Mesothelial cell of epicardium (in vitro differentiated cells): ENCODE measurements at regions not wholly inside any gene's neighbourhood (a gene's known extent, or its start where the extent isn't known, plus 50 kb on each side); places are given as distances from the start of the nearest gene placed in this dataset.

Source experiments
- DNase-seq, 2 experiments: peaks; one replicate each; pipeline ENCODE4 v3.0.0; 2021; ENCODE audit warnings: low spot score in 2 of 2; ENCODE audit not compliant: unreplicated experiment in 2 of 2
- H3K27ac Mint-ChIP-seq: 2 replicates; pipeline ENCODE4 v1.8.0; 2021; ENCODE audit warnings: mixed read lengths
- H3K27me3 Mint-ChIP-seq: 2 replicates; pipeline ENCODE4 v1.8.0; 2021; ENCODE audit warnings: low read depth, mixed read lengths
- H3K36me3 Mint-ChIP-seq: 2 replicates; pipeline ENCODE4 v1.8.0; 2021; ENCODE audit warnings: mixed read lengths
- H3K4me1 Mint-ChIP-seq: 2 replicates; pipeline ENCODE4 v1.8.0; 2021; ENCODE audit warnings: mixed read lengths
- H3K4me3 Mint-ChIP-seq: 2 replicates; pipeline ENCODE4 v1.8.0; 2021; ENCODE audit warnings: mild to moderate bottlenecking, moderate library complexity, mixed read lengths
- H3K9me3 Mint-ChIP-seq: 2 replicates; pipeline ENCODE4 v1.8.0; 2021; ENCODE audit warnings: mixed read lengths
- TF ChIP-seq, protein P1 (sequence below): fragments of 200-600 bp; sonication (generic); IDR thresholded peaks from one replicate; pipeline ENCODE4 v1.5.0; 2021; ENCODE audit warnings: antibody characterized with exemption; ENCODE audit not compliant: unreplicated experiment

DNA sequence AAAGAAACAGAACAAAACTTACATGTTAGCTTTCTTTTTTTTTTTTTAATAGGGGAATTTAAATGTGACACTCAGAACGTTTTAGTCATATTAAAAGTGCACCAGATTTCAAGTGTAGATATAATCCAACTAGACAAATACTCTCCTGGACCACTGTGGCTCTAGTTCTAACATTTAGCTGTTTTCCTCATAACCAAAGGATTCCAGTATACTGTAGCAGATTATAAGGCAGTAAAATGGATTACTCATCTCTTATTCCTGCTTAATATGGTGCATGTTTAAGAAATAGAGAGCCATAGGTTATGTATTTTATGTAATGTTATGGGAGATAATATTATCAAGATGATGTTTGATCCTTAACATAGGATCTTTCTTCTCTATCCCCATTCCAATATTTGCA lies 1339.5 kb upstream of the AGA start:
- no peaks in the 10 kb centered on the region for H3K27me3 Mint-ChIP-seq
- no peak overlapping the region for H3K27ac Mint-ChIP-seq
- TF ChIP-seq, protein P1, sequence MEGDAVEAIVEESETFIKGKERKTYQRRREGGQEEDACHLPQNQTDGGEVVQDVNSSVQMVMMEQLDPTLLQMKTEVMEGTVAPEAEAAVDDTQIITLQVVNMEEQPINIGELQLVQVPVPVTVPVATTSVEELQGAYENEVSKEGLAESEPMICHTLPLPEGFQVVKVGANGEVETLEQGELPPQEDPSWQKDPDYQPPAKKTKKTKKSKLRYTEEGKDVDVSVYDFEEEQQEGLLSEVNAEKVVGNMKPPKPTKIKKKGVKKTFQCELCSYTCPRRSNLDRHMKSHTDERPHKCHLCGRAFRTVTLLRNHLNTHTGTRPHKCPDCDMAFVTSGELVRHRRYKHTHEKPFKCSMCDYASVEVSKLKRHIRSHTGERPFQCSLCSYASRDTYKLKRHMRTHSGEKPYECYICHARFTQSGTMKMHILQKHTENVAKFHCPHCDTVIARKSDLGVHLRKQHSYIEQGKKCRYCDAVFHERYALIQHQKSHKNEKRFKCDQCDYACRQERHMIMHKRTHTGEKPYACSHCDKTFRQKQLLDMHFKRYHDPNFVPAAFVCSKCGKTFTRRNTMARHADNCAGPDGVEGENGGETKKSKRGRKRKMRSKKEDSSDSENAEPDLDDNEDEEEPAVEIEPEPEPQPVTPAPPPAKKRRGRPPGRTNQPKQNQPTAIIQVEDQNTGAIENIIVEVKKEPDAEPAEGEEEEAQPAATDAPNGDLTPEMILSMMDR: no peak
- DNase-seq: no peak
- H3K36me3 Mint-ChIP-seq: no peaks in the 10 kb centered on the region
- peaks cover 5% of the 10 kb centered on the region for H3K4me1 Mint-ChIP-seq
- no peaks in the 10 kb centered on the region for H3K9me3 Mint-ChIP-seq
- no peak overlapping the region for H3K4me3 Mint-ChIP-seq

- DNase-seq: no peak
- H3K36me3 Mint-ChIP-seq: no peaks in the 10 kb centered on the region
- H3K4me3 Mint-ChIP-seq: no peak overlapping the region
- no peaks in the 10 kb centered on the region for H3K27me3 Mint-ChIP-seq
- H3K9me3 Mint-ChIP-seq: no peaks in the 10 kb centered on the region
- H3K27ac Mint-ChIP-seq: no peak overlapping the region
- peaks cover 5% of the 10 kb centered on the region for H3K4me1 Mint-ChIP-seq
- TF ChIP-seq, protein P1: no peak
Observed at GRCh38 chr4:178784491-178784890, 1342.3 kb upstream of the AGA start.

DNA sequence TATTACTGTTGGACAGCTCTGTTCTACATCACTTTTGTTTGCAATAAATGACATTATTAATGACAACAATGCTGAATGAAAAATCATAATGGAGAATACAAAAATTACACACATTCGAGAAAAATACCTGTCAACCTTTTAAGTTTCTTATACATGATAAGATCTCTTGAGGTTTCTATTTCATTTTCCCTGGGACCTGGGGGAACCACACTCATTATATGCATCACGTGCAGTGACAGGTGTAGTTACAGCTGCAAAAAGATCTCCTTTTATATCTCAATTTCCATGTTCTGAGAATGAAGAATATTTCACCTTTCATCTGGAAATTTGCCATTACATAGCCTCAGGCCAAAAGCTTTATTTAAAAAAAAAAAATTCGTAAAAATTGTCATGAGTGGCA lies 1347.0 kb upstream of the AGA start:
- Mint-ChIP-seq H3K36me3 (no peaks in the 10 kb centered on the region), H3K27me3 (no peaks in the 10 kb centered on the region), H3K4me1 (peaks cover 5% of the 10 kb centered on the region), H3K9me3 (no peaks in the 10 kb centered on the region), H3K4me3 (no peak overlapping the region), H3K27ac (no peak overlapping the region)
- TF ChIP-seq, protein P1: no peak
- no peak for DNase-seq

DNA sequence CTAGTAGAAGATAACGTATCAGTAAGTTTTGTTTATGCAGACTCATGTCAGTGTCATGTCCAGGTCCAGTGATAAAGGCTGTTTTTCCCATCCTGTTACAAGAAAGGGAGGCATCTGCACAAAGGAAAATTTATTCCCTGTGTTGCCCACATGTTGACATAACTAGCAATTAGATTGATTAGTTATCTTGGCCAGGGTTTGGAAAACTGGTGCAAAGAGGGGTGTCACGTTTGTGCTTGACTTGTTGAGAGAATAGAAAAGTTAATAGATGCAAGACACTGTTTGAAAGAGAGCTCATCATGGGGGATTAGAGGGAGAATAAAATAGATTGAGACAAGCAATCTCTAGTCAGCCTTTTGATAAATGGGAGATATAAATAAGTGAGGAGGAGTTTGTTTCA lies 1357.0 kb upstream of the AGA start:
- TF ChIP-seq, protein P1: no peak
- H3K36me3 Mint-ChIP-seq: no peaks in the 10 kb centered on the region

GRCh38 chr4:178808106-178808505 lies 1365.9 kb upstream of the AGA start:
- H3K27me3 Mint-ChIP-seq: no peaks in the 10 kb centered on the region
- no peaks in the 10 kb centered on the region for H3K36me3 Mint-ChIP-seq
- TF ChIP-seq, protein P1: no peak
- H3K27ac Mint-ChIP-seq: peak overlapping the region; percentile 66
- no peak for DNase-seq
- H3K4me3 Mint-ChIP-seq: no peak overlapping the region
- peaks cover 19% of the 10 kb centered on the region for H3K4me1 Mint-ChIP-seq
- H3K9me3 Mint-ChIP-seq: no peaks in the 10 kb centered on the region

More for the DNA sequence above, 1357.0 kb upstream of the AGA start:
- H3K27me3 Mint-ChIP-seq: no peaks in the 10 kb centered on the region
- H3K4me1 Mint-ChIP-seq: peaks cover 12% of the 10 kb centered on the region
- H3K27ac Mint-ChIP-seq: no peak overlapping the region
- H3K4me3 Mint-ChIP-seq: no peak overlapping the region
- DNase-seq: no peak
- no peaks in the 10 kb centered on the region for H3K9me3 Mint-ChIP-seq

DNA sequence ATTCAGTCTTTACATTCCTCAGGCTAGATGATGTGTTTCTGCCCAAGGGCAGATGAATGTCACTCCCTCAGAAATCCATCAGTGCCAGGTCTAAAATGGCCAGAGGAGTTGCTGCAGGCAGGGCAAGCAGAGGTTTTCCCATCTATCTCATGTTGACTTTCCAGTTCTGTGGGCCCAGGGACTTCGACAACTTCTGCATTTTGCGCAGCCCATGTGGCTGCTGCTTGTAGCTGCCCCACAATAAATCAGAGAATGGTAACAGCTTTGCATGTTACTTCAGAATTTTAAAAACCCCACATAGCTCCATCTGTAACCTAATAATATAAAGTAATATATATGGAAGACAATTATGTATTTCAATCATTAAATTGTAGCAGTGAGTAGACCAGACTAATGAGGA lies 1367.7 kb upstream of the AGA start:
- H3K9me3 Mint-ChIP-seq: no peaks in the 10 kb centered on the region
- H3K4me1 Mint-ChIP-seq: peaks cover 23% of the 10 kb centered on the region
- DNase-seq: no peak
- H3K36me3 Mint-ChIP-seq: no peaks in the 10 kb centered on the region
- H3K27ac Mint-ChIP-seq: peak overlapping the region; percentile 55
- no peak overlapping the region for H3K4me3 Mint-ChIP-seq
- TF ChIP-seq, protein P1: no peak
- no peaks in the 10 kb centered on the region for H3K27me3 Mint-ChIP-seq
